IMR-90 (cell line): ENCODE measurements at regions not wholly inside any gene's neighbourhood (a gene's known extent, or its start where the extent isn't known, plus 50 kb on each side); places are given as distances from the start of the nearest gene placed in this dataset.
"Not testable (repeated sequence)": the region's sequence is repeated elsewhere in the genome, so short reads cannot be mapped to it uniquely, and the experiment has no call there.

Experiments
- ATAC-seq: fragments of 200-7000 bp; cut with Tn5 transposase; 2 replicates; pipeline ENCODE4 v1.9.1; 2020; ENCODE audit warnings: low read depth, mild to moderate bottlenecking, moderate library complexity
- BruUV-seq: library from RNA; stranded (reverse); fragments of 400-500 nt; replicated peaks from 2 replicates; lab custom pipeline; 2021; lab: Mats Ljungman, UMichigan
- CTCF ChIA-PET: fragments of 300-600 bp; formaldehyde crosslinking; extraction: SDS; loops from one replicate; lab custom pipeline; 2021; ENCODE audit warnings: antibody characterized with exemption; lab: Yijun Ruan, JAX
- POLR2A ChIA-PET: fragments of 300-600 bp; sonication (Branson Sonifier 250); formaldehyde crosslinking; loops from one replicate; lab custom pipeline; 2022; ENCODE audit warnings: antibody characterized with exemption; ENCODE audit not compliant: unreplicated experiment; lab: Charles Lee
- DNase-seq: peaks from one replicate; pipeline ENCODE4 v3.0.0; 2013
- H2AFZ ChIP-seq: replicated peaks from 2 replicates; pipeline ENCODE3; 2013; ENCODE audit warnings: low read length, mild to moderate bottlenecking; ENCODE audit not compliant: poor library complexity
- H2AK5ac ChIP-seq: 2 replicates; pipeline ENCODE4 v1.6.1; 2013; ENCODE audit warnings: low read depth, low read length, inconsistent platforms
- H2AK9ac ChIP-seq: replicated peaks from 2 replicates; pipeline ENCODE3; 2013; ENCODE audit warnings: mild to moderate bottlenecking, low read depth, low read length, moderate library complexity; ENCODE audit not compliant: poor library complexity
- H2BK120ac ChIP-seq: 2 replicates; pipeline ENCODE4 v1.6.1; 2013; ENCODE audit warnings: low read depth, low read length, inconsistent platforms
- H2BK15ac ChIP-seq: 3 replicates; pipeline ENCODE4 v1.6.1; 2013; ENCODE audit warnings: low read depth, low read length, inconsistent platforms
- H2BK20ac ChIP-seq: 2 replicates; pipeline ENCODE4 v1.6.1; 2013; ENCODE audit warnings: low read depth, mild to moderate bottlenecking, inconsistent platforms, low read length, moderate library complexity
- H2BK5ac ChIP-seq: 2 replicates; pipeline ENCODE4 v1.6.1; 2013; ENCODE audit warnings: mild to moderate bottlenecking, low read depth, low read length, inconsistent platforms; ENCODE audit not compliant: poor library complexity, severe bottlenecking
- H3K14ac ChIP-seq: replicated peaks from 2 replicates; pipeline ENCODE4 v1.6.1; 2013; ENCODE audit warnings: low read depth, low read length, inconsistent platforms
- H3K18ac ChIP-seq: 2 replicates; pipeline ENCODE4 v1.6.1; 2013; ENCODE audit warnings: low read depth, low read length, control low read depth
- H3K23ac ChIP-seq: 2 replicates; pipeline ENCODE4 v1.6.1; 2013; ENCODE audit warnings: low read depth, low read length, inconsistent platforms
- H3K27ac ChIP-seq: 2 replicates; pipeline ENCODE4 v1.5.1; 2013; ENCODE audit warnings: mild to moderate bottlenecking, control low read depth, low read length; ENCODE audit not compliant: insufficient read depth
- H3K27me3 ChIP-seq: 2 replicates; pipeline ENCODE4 v1.6.1; 2013; ENCODE audit warnings: low read length; ENCODE audit not compliant: control insufficient read depth, insufficient read depth
- H3K36me3 ChIP-seq: 2 replicates; pipeline ENCODE4 v1.6.1; 2013; ENCODE audit warnings: low read length, mixed read lengths; ENCODE audit not compliant: control insufficient read depth, insufficient read depth
- H3K4ac ChIP-seq: 2 replicates; pipeline ENCODE4 v1.6.1; 2013; ENCODE audit warnings: low read depth, low read length, inconsistent platforms
- H3K4me1 ChIP-seq: 2 replicates; pipeline ENCODE4 v1.6.1; 2013; ENCODE audit warnings: low read length, mixed read lengths; ENCODE audit not compliant: control insufficient read depth, insufficient read depth
- H3K4me2 ChIP-seq: 2 replicates; pipeline ENCODE4 v1.6.1; 2013; ENCODE audit warnings: low read depth, mild to moderate bottlenecking, control low read depth, low read length, moderate library complexity
- H3K4me3 ChIP-seq: 2 replicates; pipeline ENCODE4 v1.5.1; 2013; ENCODE audit warnings: low read depth, mild to moderate bottlenecking, control low read depth, low read length, moderate library complexity; ENCODE audit not compliant: insufficient read depth
- H3K56ac ChIP-seq: 2 replicates; pipeline ENCODE4 v1.6.1; 2013; ENCODE audit warnings: low read length, inconsistent platforms; ENCODE audit not compliant: insufficient read depth; ENCODE audit errors: extremely low read depth
- H3K79me1 ChIP-seq, 2 experiments: 2 replicates each; pipeline ENCODE4 v1.6.1; 2013; ENCODE audit warnings: low read length in 2 of 2, inconsistent platforms in 1 of 2, low read depth in 1 of 2
- H3K9ac ChIP-seq: 2 replicates; pipeline ENCODE4 v1.6.1; 2013; ENCODE audit warnings: low read depth, low read length, control low read depth
- H3K9me1 ChIP-seq: 2 replicates; pipeline ENCODE4 v1.6.1; 2013; ENCODE audit warnings: low read length, inconsistent platforms; ENCODE audit not compliant: insufficient read depth
- H3K9me3 ChIP-seq: 2 replicates; pipeline ENCODE4 v1.6.1; 2013; ENCODE audit warnings: low read length; ENCODE audit not compliant: control insufficient read depth, insufficient read depth
- H4K20me1 ChIP-seq: 2 replicates; pipeline ENCODE4 v1.6.1; 2013; ENCODE audit warnings: low read length, inconsistent platforms; ENCODE audit not compliant: insufficient read depth
- H4K5ac ChIP-seq: 2 replicates; pipeline ENCODE4 v1.6.1; 2013; ENCODE audit warnings: mild to moderate bottlenecking, low read depth, low read length, control low read depth
- H4K8ac ChIP-seq, 2 experiments: 2 replicates each; pipeline ENCODE4 v1.6.1; 2013; ENCODE audit warnings: low read depth in 2 of 2, low read length in 2 of 2, control low read depth in 1 of 2, inconsistent platforms in 1 of 2
- H4K91ac ChIP-seq: 2 replicates; pipeline ENCODE4 v1.6.1; 2013; ENCODE audit warnings: low read depth, low read length, inconsistent platforms; ENCODE audit not compliant: insufficient read depth
- CEBPB ChIP-seq: IDR thresholded peaks from 2 replicates; pipeline ENCODE4 v1.6.1; 2012; ENCODE audit warnings: low read depth, low read length, improper control_type of control experiment
- CHD1 ChIP-seq: IDR thresholded peaks from 2 replicates; pipeline ENCODE4 v1.6.1; 2012; ENCODE audit warnings: low read depth, low read length, improper control_type of control experiment
- FOS ChIP-seq: fragments of 150-350 bp; IDR thresholded peaks from 2 replicates; pipeline ENCODE4 v1.6.1; 2016; ENCODE audit warnings: low read depth, low read length
- MAFK ChIP-seq: IDR thresholded peaks from 2 replicates; pipeline ENCODE4 v1.6.1; 2012; ENCODE audit warnings: low read depth, low read length, improper control_type of control experiment
- NFE2L2 ChIP-seq: fragments of 150-350 bp; IDR thresholded peaks from 2 replicates; pipeline ENCODE4 v1.6.1; 2016; ENCODE audit warnings: low read depth, mild to moderate bottlenecking, low read length
- RAD21 ChIP-seq: IDR thresholded peaks from 2 replicates; pipeline ENCODE4 v1.6.1; 2012; ENCODE audit warnings: low read length, improper control_type of control experiment
- RCOR1 ChIP-seq: IDR thresholded peaks from 2 replicates; pipeline ENCODE4 v1.6.1; 2012; ENCODE audit warnings: mild to moderate bottlenecking, low read length, improper control_type of control experiment; ENCODE audit not compliant: insufficient replicate concordance
- WGBS, 2 experiments: methylation state at CpG; one replicate each; pipeline versions ENCODE4 v1.1.5 to v1.1.7; 2013; ENCODE audit warnings: missing lambda C conversion rate in 2 of 2; ENCODE audit not compliant: insufficient read length in 1 of 2; ENCODE audit errors: extremely low coverage in 2 of 2; 5-methylcytosine and 5-hydroxymethylcytosine counted together
- dilution Hi-C: fragments of 300-500 bp; cut with HindIII; formaldehyde crosslinking; loops from one replicate; pipeline ENCODE4 v1.14.3; 2018; ENCODE audit warnings: low sequenced_read_pairs; ENCODE audit not compliant: unreplicated experiment
- in situ Hi-C: fragments of 300-500 bp; cut with MboI; formaldehyde crosslinking; loops from 3 replicates; pipeline ENCODE4 v1.14.3; 2019; ENCODE audit warnings: low sequenced_read_pairs, inconsistent platforms, mixed read lengths
- intact Hi-C: fragments of 100-400 bp; cut with micrococcal nuclease; formaldehyde crosslinking; loops from 2 replicates; pipeline ENCODE4 v1.10.0; 2022

DNA sequence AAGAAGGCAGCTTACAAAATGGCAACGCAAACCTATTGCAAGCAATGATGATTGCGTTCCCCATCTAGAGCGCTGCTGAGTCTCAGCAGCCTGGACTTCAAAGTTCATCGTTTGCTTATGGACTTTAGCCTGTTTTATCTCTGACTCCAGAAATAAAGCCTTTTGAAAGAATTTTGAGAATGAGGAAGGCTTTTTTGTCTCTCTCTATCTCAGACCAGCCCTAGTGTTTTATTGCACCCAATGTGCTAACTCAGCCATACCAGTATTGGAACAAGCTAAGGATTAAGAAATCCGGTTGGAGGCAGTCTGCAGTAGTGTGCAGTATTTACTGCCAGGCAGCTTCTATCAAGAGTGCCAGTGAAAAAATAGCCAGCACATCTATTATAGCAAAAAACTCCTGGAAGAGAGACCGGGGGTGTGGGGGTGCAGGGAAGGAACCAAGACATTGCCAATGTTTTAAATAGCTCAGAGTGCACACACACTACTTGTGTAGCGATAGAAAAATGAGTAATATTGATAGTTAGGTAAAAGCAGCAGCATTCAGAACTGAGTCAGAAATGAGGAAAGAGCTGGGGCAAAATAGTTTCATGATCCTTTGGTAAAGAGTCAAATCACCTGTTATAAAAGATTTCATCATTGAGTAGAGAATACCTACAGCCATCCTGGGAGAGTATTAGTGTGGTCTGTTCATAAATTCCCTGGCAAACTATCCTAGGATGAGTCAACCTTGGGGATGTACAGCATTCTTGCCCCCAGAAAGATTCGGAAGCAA, 219.0 kb downstream of the ZNF608 start:
- H3K9me1 ChIP-seq, result no peaks in the 10 kb centered on the region
- peaks cover 2% of the 10 kb centered on the region; the same call in 1 of the 2 replicates for H3K4me1 ChIP-seq
- no peak overlapping the region for H2BK5ac ChIP-seq
- H3K27ac ChIP-seq, result no peak overlapping the region
- TF ChIP-seq MAFK (no peak), CHD1 (no peak), FOS (no peak), NFE2L2 (no peak), RCOR1 (no peak), CEBPB (no peak), RAD21 (no peak)
- no peak overlapping the region for H4K8ac ChIP-seq
- no CpG with 5 or more reads among the region's 8 CpGs for WGBS, 2 experiments
- H3K4me3 ChIP-seq, result no peak overlapping the region
- intact Hi-C loops (no loop called here), in situ Hi-C loops (no loop called here), dilution Hi-C loops (no loop called here)
- ChIA-PET CTCF (no interaction called here), POLR2A (no interaction called here)
- no peak overlapping the region for H3K4me2 ChIP-seq
- no peak overlapping the region for H3K56ac ChIP-seq
- H3K9ac ChIP-seq, result no peak overlapping the region
- BruUV-seq, result no TSS peak
- no peaks in the 10 kb centered on the region for H3K9me3 ChIP-seq
- no peak overlapping the region for H4K5ac ChIP-seq
- H2BK15ac ChIP-seq, result no peak overlapping the region
- ATAC-seq, result no peak; the same call in 1 of the 2 replicates
- no peak overlapping the region for H3K18ac ChIP-seq
- H2AK9ac ChIP-seq, result no peak overlapping the region
- H3K36me3 ChIP-seq, result no peaks in the 10 kb centered on the region
- H4K20me1 ChIP-seq, result no peaks in the 10 kb centered on the region
- no peak overlapping the region for H3K23ac ChIP-seq
- DNase-seq, result peak; percentile 21
- H3K27me3 ChIP-seq, result peaks cover 2% of the 10 kb centered on the region
- H2BK20ac ChIP-seq, result no peak overlapping the region
- no peak overlapping the region for H2AFZ ChIP-seq
- H3K79me1 ChIP-seq, result no peaks in the 10 kb centered on the region
- H3K4ac ChIP-seq, result no peak overlapping the region
- H2BK120ac ChIP-seq, result no peak overlapping the region
- no peak overlapping the region for H2AK5ac ChIP-seq
- H4K91ac ChIP-seq, result no peak overlapping the region
- H3K14ac ChIP-seq, result no peak overlapping the region

DNA sequence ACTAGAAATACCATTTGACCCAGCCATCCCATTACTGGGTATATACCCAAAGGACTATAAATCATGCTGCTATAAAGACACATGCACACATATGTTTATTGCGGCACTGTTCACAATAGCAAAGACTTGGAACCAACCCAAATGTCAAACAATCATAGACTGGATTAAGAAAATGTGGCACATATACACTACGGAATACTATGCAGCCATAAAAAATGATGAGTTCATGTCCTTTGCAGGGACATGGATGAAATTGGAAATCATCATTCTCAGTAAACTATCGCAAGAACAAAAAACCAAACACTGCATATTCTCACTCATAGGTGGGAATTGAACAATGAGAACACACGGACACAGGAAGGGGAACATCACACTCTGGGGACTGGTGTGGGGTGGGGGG, 220.4 kb downstream of the ZNF608 start:
- H3K4me1 ChIP-seq, H4K91ac ChIP-seq, H2AK9ac ChIP-seq, in situ Hi-C loops, H2AK5ac ChIP-seq, H2AFZ ChIP-seq, intact Hi-C loops, H3K56ac ChIP-seq, H3K23ac ChIP-seq, H2BK15ac ChIP-seq, H3K18ac ChIP-seq, H3K9me1 ChIP-seq, H3K4me2 ChIP-seq, H3K9me3 ChIP-seq, H3K27ac ChIP-seq, H3K27me3 ChIP-seq, H4K5ac ChIP-seq, H4K20me1 ChIP-seq, DNase-seq, H4K8ac ChIP-seq, H3K9ac ChIP-seq, H3K79me1 ChIP-seq, H3K4ac ChIP-seq, H2BK20ac ChIP-seq, H2BK5ac ChIP-seq, ATAC-seq, H3K36me3 ChIP-seq, dilution Hi-C loops, BruUV-seq, POLR2A ChIA-PET, CTCF ChIA-PET, H3K4me3 ChIP-seq, H3K14ac ChIP-seq, H2BK120ac ChIP-seq: not testable (repeated sequence)
- WGBS, 2 experiments, result no CpG with 5 or more reads among the region's 4 CpGs
